GM06990 (cell line): ENCODE measurements at regions not wholly inside any gene's neighbourhood (a gene's known extent, or its start where the extent isn't known, plus 50 kb on each side); places are given as distances from the start of the nearest gene placed in this dataset.

Experiments used
- DNase-seq: peaks from one replicate; pipeline ENCODE4 v3.0.0-alpha.2; 2011; ENCODE audit not compliant: insufficient read length; ENCODE audit errors: extremely low read depth
- H3K27me3 ChIP-seq: replicated peaks from 2 replicates; pipeline ENCODE4 v1.6.0; 2011; ENCODE audit warnings: low read length; ENCODE audit not compliant: control insufficient read depth, insufficient read depth
- H3K36me3 ChIP-seq: 2 replicates; pipeline ENCODE4 v1.5.1; 2011; ENCODE audit warnings: low read length; ENCODE audit not compliant: control insufficient read depth, insufficient read depth
- H3K4me3 ChIP-seq: replicated peaks from 2 replicates; pipeline ENCODE4 v1.5.1; 2011; ENCODE audit warnings: low read depth, mild to moderate bottlenecking, control low read depth, low read length
- TF ChIP-seq, protein P1 (sequence below): IDR thresholded peaks from 2 replicates; pipeline ENCODE4 v1.5.1; 2011; ENCODE audit warnings: low read length, control low read depth, mild to moderate bottlenecking, inconsistent platforms; ENCODE audit not compliant: insufficient read depth, poor library complexity, severe bottlenecking

DNA sequence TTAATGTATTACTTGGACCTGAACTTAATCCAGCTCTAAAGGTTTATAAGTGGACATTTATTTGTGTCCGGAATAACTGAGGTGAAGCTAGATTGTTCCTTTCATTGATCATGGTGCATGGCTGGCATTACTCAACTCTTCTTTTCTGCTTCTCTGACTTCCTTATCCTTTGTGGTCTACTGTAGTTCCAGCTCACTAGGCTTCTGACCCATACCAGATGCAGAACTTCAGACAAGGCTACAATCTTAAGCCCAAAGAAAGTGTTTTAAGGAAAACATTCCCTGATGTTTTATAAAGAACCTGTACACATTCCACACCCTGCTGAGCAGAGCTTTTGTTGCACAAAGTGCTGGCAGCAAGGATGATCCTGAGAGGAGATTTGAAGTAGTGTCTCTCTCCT lies 250.8 kb upstream of the TGFBR2 start:
- H3K36me3 ChIP-seq, result no peaks in the 10 kb centered on the region
- TF ChIP-seq, protein P1, sequence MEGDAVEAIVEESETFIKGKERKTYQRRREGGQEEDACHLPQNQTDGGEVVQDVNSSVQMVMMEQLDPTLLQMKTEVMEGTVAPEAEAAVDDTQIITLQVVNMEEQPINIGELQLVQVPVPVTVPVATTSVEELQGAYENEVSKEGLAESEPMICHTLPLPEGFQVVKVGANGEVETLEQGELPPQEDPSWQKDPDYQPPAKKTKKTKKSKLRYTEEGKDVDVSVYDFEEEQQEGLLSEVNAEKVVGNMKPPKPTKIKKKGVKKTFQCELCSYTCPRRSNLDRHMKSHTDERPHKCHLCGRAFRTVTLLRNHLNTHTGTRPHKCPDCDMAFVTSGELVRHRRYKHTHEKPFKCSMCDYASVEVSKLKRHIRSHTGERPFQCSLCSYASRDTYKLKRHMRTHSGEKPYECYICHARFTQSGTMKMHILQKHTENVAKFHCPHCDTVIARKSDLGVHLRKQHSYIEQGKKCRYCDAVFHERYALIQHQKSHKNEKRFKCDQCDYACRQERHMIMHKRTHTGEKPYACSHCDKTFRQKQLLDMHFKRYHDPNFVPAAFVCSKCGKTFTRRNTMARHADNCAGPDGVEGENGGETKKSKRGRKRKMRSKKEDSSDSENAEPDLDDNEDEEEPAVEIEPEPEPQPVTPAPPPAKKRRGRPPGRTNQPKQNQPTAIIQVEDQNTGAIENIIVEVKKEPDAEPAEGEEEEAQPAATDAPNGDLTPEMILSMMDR, result no peak
- no peak for DNase-seq
- no peak overlapping the region for H3K4me3 ChIP-seq
- H3K27me3 ChIP-seq, result no peaks in the 10 kb centered on the region

DNA sequence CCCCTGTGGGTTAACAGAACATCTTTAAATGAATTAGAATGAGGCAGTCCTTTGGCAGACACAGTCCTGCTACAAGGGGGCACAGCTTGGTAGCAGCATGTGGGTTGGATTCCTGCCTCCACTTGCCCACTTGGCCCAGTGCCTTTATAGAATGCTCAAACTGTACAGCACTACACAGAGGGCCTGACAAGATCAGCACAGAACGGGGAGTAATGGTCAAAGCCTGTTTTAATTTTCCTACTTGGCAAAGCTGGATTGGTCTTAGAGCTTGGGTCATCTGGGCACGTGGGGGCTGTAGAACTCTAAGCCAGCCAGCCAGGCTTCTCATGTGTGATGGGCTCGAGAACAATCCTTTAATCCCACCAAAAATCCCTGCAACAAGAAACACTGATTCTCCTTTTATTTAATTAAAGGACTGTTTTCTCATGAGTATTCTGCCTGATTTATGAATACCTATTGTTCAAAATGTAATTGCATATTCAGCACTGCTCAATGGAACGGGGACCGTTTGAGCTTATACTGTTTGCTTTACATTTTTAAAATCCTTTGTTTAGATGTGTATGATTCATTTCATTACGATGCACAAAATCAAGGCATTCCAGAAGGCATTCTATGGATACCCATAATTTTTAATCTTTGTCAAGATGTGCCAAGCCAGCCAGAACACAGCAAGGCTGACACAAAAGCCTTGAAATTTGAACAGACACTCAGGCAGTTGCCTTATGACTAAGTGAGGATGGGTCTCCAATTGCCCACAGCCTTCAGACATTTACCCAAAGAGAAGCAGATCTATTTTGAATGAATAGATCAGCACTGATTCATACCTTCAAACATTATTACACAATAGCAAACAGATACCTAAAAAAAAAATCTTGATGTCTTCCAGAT lies 249.3 kb upstream of the TGFBR2 start:
- no peak overlapping the region for H3K4me3 ChIP-seq
- TF ChIP-seq, protein P1, result no peak
- no peak for DNase-seq
- no peaks in the 10 kb centered on the region for H3K36me3 ChIP-seq
- H3K27me3 ChIP-seq, result no peaks in the 10 kb centered on the region

DNA sequence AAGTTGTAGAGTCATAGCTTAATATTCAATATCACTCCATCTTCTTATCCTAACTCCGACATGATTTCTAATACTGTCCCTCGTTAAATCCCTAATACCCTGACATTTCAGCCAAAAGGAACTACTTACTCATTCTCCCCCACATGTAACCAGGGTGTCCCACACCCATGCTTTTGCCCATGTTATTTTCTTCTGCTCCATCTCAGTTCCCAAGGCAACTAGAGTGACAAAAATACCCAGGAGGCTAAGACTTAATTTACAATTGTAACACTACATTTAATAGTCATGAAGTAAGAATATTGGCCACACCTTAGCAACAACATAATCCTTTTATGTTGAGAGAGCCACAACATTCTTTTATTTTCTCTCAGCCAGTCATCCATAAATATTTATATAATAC lies 248.5 kb upstream of the TGFBR2 start:
- Histone ChIP-seq H3K4me3 (no peak overlapping the region), H3K36me3 (no peaks in the 10 kb centered on the region), H3K27me3 (no peaks in the 10 kb centered on the region)
- TF ChIP-seq, protein P1, result no peak
- no peak for DNase-seq

DNA sequence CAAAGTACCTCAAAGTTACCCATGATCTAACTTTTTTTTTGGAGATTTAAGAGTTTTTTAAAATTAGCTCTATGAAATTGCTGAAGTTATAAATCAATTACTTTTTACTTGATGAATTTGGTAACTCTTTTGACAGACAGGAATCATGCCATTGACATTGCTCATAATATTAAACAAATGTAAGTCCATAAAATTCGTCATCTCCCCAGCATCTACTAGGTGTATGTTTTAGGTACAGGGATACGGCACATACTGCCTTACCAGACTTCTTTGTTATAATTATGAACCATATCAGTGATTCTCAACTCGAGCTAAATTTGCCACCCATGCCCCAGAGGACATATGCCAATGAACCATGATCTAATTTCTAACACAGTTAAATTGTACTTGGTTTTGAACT lies 247.5 kb upstream of the TGFBR2 start:
- TF ChIP-seq, protein P1, result no peak

DNA sequence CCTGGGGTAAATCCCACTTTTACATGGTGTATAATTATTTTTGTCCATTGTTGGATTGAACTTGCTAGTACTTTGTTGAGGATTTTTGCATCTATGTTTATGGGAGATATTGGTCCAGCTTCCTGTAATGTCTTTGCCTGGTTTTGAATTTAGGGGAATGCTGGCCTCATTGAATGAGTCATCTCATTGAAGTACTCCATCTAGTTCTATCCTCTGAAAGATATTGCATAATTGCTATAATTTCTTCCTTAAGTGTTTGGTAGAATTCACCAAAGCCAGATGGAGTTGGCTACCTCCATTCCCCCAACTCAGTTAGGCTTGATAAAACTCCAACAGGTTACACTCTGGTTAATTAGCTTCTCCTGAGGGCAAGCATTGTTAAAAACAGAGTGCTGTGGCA lies 237.4 kb upstream of the TGFBR2 start:
- H3K36me3 ChIP-seq, result no peaks in the 10 kb centered on the region
- H3K27me3 ChIP-seq, result no peaks in the 10 kb centered on the region
- no peak overlapping the region for H3K4me3 ChIP-seq
- no peak for DNase-seq
- TF ChIP-seq, protein P1, result no peak

More for the DNA sequence above, 247.5 kb upstream of the TGFBR2 start:
- no peak overlapping the region for H3K4me3 ChIP-seq
- no peak for DNase-seq
- no peaks in the 10 kb centered on the region for H3K27me3 ChIP-seq
- H3K36me3 ChIP-seq, result no peaks in the 10 kb centered on the region
